ENCODE measurements at regions not wholly inside any gene's neighbourhood (a gene's known extent, or its start where the extent isn't known, plus 50 kb on each side); places are given as distances from the start of the nearest gene placed in this dataset.
"Not testable (repeated sequence)": the region's sequence is repeated elsewhere in the genome, so short reads cannot be mapped to it uniquely, and the experiment has no call there.

- not testable (repeated sequence) for H3K27ac ChIP-seq (ENCODE audit: low read depth, low read length); H3K4me2 ChIP-seq (ENCODE audit: low read length); H2BK120ac ChIP-seq (ENCODE audit: insufficient read depth, low read length, poor library complexity); H3K27me3 ChIP-seq (ENCODE audit: insufficient read depth, low read length); H4K8ac ChIP-seq (ENCODE audit: low read depth, low read length); H3K36me3 ChIP-seq (ENCODE audit: control insufficient read depth in 1 of 2, insufficient read depth in 2 of 2, low read length in 2 of 2); H2AK5ac ChIP-seq (ENCODE audit: low read length); H3K14ac ChIP-seq (ENCODE audit: low read length); DNase-seq; H4K91ac ChIP-seq (ENCODE audit: low read depth, low read length); H3K4ac ChIP-seq (ENCODE audit: low read depth, low read length); H3K9ac ChIP-seq (ENCODE audit: low read length); H2BK5ac ChIP-seq (ENCODE audit: low read depth, low read length, poor library complexity); H3K4me1 ChIP-seq (ENCODE audit: control insufficient read depth in 1 of 2, insufficient read depth in 2 of 2, low read length in 2 of 2); H3K79me1 ChIP-seq (ENCODE audit: low read length); H4K12ac ChIP-seq (ENCODE audit: low read depth, low read length); H3K4me3 ChIP-seq (ENCODE audit: low read depth, low read length); H3K18ac ChIP-seq (ENCODE audit: low read length); H2AFZ ChIP-seq (ENCODE audit: insufficient read depth, low read length, poor library complexity); H2BK12ac ChIP-seq (ENCODE audit: low read length); H3K23ac ChIP-seq (ENCODE audit: low read length); H3K9me3 ChIP-seq (ENCODE audit: insufficient read depth, low read depth, low read length); H3K79me2 ChIP-seq (ENCODE audit: control insufficient read depth, insufficient read depth, low read length, poor library complexity)
- no CpG with 5 or more reads among the region's 7 CpGs for WGBS (ENCODE audit: extremely low coverage, insufficient coverage, insufficient read length)
These were observed 309.9 kb upstream of the SOX1 start for GRCh38 chr13:111757094-111757493.

GRCh38 chr13:111757618-111758017 lies 309.3 kb upstream of the SOX1 start:
- not testable (repeated sequence) for H3K79me1 ChIP-seq (ENCODE audit: low read length); H4K12ac ChIP-seq (ENCODE audit: low read depth, low read length); H2AFZ ChIP-seq (ENCODE audit: insufficient read depth, low read length, poor library complexity); H2BK120ac ChIP-seq (ENCODE audit: insufficient read depth, low read length, poor library complexity); H3K4me2 ChIP-seq (ENCODE audit: low read length); H3K9me3 ChIP-seq (ENCODE audit: insufficient read depth, low read depth, low read length); H3K36me3 ChIP-seq (ENCODE audit: control insufficient read depth in 1 of 2, insufficient read depth in 2 of 2, low read length in 2 of 2); H2AK5ac ChIP-seq (ENCODE audit: low read length); H4K91ac ChIP-seq (ENCODE audit: low read depth, low read length); H2BK5ac ChIP-seq (ENCODE audit: low read depth, low read length, poor library complexity); H3K14ac ChIP-seq (ENCODE audit: low read length); H4K8ac ChIP-seq (ENCODE audit: low read depth, low read length); H3K18ac ChIP-seq (ENCODE audit: low read length); H3K9ac ChIP-seq (ENCODE audit: low read length); H3K4ac ChIP-seq (ENCODE audit: low read depth, low read length); H2BK12ac ChIP-seq (ENCODE audit: low read length); H3K4me1 ChIP-seq (ENCODE audit: control insufficient read depth in 1 of 2, insufficient read depth in 2 of 2, low read length in 2 of 2); H3K23ac ChIP-seq (ENCODE audit: low read length); DNase-seq; H3K79me2 ChIP-seq (ENCODE audit: control insufficient read depth, insufficient read depth, low read length, poor library complexity); H3K4me3 ChIP-seq (ENCODE audit: low read depth, low read length); H3K27me3 ChIP-seq (ENCODE audit: insufficient read depth, low read length); H3K27ac ChIP-seq (ENCODE audit: low read depth, low read length)
- no CpG with 5 or more reads among the region's 3 CpGs for WGBS (ENCODE audit: extremely low coverage, insufficient coverage, insufficient read length)

GRCh38 chr13:111763001-111763872 lies 303.7 kb upstream of the SOX1 start:
- WGBS (ENCODE audit: extremely low coverage, insufficient coverage, insufficient read length): no CpG with 5 or more reads among the region's 34 CpGs
- not testable (repeated sequence) for H2AK5ac ChIP-seq (ENCODE audit: low read length); H4K8ac ChIP-seq (ENCODE audit: low read depth, low read length); H3K4me2 ChIP-seq (ENCODE audit: low read length); H3K14ac ChIP-seq (ENCODE audit: low read length); H3K27me3 ChIP-seq (ENCODE audit: insufficient read depth, low read length); H3K4ac ChIP-seq (ENCODE audit: low read depth, low read length); H2AFZ ChIP-seq (ENCODE audit: insufficient read depth, low read length, poor library complexity); H3K27ac ChIP-seq (ENCODE audit: low read depth, low read length); H3K36me3 ChIP-seq (ENCODE audit: control insufficient read depth in 1 of 2, insufficient read depth in 2 of 2, low read length in 2 of 2); H3K4me3 ChIP-seq (ENCODE audit: low read depth, low read length); H4K91ac ChIP-seq (ENCODE audit: low read depth, low read length); H3K18ac ChIP-seq (ENCODE audit: low read length); DNase-seq; H4K12ac ChIP-seq (ENCODE audit: low read depth, low read length); H3K23ac ChIP-seq (ENCODE audit: low read length); H2BK12ac ChIP-seq (ENCODE audit: low read length); H3K9me3 ChIP-seq (ENCODE audit: insufficient read depth, low read depth, low read length); H3K4me1 ChIP-seq (ENCODE audit: control insufficient read depth in 1 of 2, insufficient read depth in 2 of 2, low read length in 2 of 2); H3K79me2 ChIP-seq (ENCODE audit: control insufficient read depth, insufficient read depth, low read length, poor library complexity); H2BK120ac ChIP-seq (ENCODE audit: insufficient read depth, low read length, poor library complexity); H3K9ac ChIP-seq (ENCODE audit: low read length); H3K79me1 ChIP-seq (ENCODE audit: low read length); H2BK5ac ChIP-seq (ENCODE audit: low read depth, low read length, poor library complexity)

DNA sequence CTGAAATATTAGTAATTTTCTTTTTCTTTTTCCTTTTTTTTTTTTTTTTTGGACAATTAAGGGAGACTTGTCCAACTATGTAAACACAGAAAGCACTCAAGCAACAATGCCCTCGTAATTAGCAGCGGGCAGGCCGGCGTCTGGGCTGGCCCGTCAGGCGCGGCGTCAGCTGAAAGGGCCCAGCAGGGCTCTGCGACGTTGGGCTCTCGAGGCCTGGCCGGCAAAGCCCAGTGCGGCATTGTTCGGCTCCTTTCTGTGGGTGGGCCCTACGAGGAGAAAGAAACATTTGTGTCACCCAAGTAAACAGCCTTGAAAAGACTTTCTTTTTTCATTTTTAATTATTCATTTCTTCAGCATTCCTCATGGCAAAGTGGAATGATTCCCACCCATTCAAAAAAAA lies 302.4 kb upstream of the SOX1 start:
- H3K9ac ChIP-seq (ENCODE audit: low read length); H4K8ac ChIP-seq (ENCODE audit: low read depth, low read length); H2BK5ac ChIP-seq (ENCODE audit: low read depth, low read length, poor library complexity); H3K27ac ChIP-seq (ENCODE audit: low read depth, low read length); H4K91ac ChIP-seq (ENCODE audit: low read depth, low read length); H3K23ac ChIP-seq (ENCODE audit: low read length); H2AK5ac ChIP-seq (ENCODE audit: low read length); H3K79me1 ChIP-seq (ENCODE audit: low read length); H3K27me3 ChIP-seq (ENCODE audit: insufficient read depth, low read length); H2AFZ ChIP-seq (ENCODE audit: insufficient read depth, low read length, poor library complexity); H3K4ac ChIP-seq (ENCODE audit: low read depth, low read length); H3K9me3 ChIP-seq (ENCODE audit: insufficient read depth, low read depth, low read length); H3K79me2 ChIP-seq (ENCODE audit: control insufficient read depth, insufficient read depth, low read length, poor library complexity); H3K36me3 ChIP-seq (ENCODE audit: control insufficient read depth in 1 of 2, insufficient read depth in 2 of 2, low read length in 2 of 2); H3K14ac ChIP-seq (ENCODE audit: low read length); H3K4me2 ChIP-seq (ENCODE audit: low read length); H3K4me3 ChIP-seq (ENCODE audit: low read depth, low read length); H4K12ac ChIP-seq (ENCODE audit: low read depth, low read length); H3K4me1 ChIP-seq (ENCODE audit: control insufficient read depth in 1 of 2, insufficient read depth in 2 of 2, low read length in 2 of 2); H3K18ac ChIP-seq (ENCODE audit: low read length); H2BK12ac ChIP-seq (ENCODE audit: low read length); DNase-seq; H2BK120ac ChIP-seq (ENCODE audit: insufficient read depth, low read length, poor library complexity): not testable (repeated sequence)
- no CpG with 5 or more reads among the region's 15 CpGs for WGBS (ENCODE audit: extremely low coverage, insufficient coverage, insufficient read length)

Measured in trophoblast cell (in vitro differentiated cells and primary cell).